ENCODE measurements at regions not wholly inside any gene's neighbourhood (a gene's known extent, or its start where the extent isn't known, plus 50 kb on each side); places are given as distances from the start of the nearest gene placed in this dataset.

DNA sequence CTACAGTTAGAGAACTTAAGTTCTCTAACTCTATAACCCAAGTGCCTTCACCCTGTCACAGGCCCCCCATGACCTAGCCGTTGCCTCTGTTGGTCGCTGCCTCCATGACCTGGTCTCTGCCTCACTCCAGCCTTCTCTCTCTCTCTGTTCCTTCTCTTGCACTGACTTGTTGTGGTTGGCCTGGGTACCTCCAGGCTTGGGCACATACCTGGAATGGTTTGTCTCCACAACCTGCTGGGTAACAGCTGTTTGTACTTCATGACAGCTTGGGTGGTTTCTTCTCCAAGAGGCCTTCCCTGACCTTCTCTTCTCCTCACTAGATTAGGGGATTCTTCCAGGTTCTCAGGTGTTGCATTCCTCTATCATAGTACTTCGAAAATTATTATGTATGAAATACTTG, 371.6 kb upstream of the USP24 start:
- TF ChIP-seq POLR2A (IDR thresholded peaks at IDR 0.05; ENCODE audit: low read length): no peak
- TF ChIP-seq GATA1 (IDR thresholded peaks at IDR 0.05; ENCODE audit: low read depth, low read length): no peak

Data from erythroblast (primary cell).